Activated T-helper 1 cell treated with Interleukin-2 at 50 U/mL for 16 hours (primary cell): ENCODE measurements at regions not wholly inside any gene's neighbourhood (a gene's known extent, or its start where the extent isn't known, plus 50 kb on each side); places are given as distances from the start of the nearest gene placed in this dataset.

Experiments used
- DNase-seq: peaks from one replicate; pipeline ENCODE4 v3.0.0-alpha.2; 2020; ENCODE audit warnings: low read depth

DNA sequence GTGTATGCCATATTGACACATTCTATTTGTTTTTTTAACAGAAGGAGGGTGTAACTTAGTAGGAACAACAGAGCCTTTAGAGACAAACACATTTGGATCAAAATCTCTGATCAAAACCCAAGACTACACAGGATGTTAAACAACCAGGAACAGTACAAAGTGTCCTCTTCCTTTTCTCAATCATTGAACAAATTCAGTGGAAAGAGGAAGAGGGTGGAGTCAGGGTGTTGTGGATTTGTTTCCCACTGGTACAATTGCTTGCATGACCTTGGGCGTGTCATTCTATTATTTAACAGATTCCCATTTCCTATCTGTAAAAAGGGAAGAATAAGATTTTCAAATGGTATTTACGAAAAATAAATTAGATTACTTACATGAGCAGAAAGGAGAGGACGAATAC is 1162.8 kb upstream of the PRKX start:
- no peak for DNase-seq

DNA sequence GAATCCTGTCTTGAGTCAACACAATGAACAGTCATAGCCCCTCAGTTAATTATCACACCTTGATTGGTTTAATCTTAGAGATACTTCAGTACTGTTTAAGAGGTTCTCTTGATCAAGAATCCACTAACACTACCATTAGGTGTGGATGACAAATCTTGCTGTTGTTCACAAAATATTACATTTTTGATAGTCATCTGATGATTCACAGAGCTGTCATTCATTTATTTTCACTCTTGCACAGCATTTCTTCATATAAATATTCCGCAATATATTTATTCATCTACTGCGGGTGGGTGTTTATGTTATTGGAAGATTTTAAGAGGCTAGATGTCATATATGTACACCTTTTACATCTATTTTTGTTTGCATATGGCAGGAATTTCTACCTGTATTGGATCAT is 1138.1 kb upstream of the PRKX start:
- no peak for DNase-seq

DNA sequence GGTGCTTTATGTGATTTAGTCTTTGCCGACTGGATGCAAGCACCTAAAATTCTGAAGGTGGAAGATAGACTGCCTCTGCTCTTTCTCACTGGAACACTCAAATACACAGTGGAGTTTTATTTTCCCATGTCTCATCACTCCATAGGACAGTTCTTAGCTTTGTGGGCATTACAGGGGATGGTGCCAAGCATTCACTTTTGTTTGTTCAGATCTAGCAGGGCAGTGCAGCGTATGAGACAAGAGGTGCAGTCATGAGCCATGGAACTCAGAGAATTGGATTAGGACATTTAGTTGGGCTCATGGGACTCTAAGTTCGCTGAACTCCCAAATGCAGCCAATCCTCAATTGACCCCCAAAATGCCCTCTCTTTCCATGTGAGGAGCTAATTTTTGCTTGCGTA is 1136.9 kb upstream of the PRKX start:
- no peak for DNase-seq

GRCh38 chrX:4844376-4844775 is 1130.9 kb upstream of the PRKX start:
- no peak for DNase-seq

DNA sequence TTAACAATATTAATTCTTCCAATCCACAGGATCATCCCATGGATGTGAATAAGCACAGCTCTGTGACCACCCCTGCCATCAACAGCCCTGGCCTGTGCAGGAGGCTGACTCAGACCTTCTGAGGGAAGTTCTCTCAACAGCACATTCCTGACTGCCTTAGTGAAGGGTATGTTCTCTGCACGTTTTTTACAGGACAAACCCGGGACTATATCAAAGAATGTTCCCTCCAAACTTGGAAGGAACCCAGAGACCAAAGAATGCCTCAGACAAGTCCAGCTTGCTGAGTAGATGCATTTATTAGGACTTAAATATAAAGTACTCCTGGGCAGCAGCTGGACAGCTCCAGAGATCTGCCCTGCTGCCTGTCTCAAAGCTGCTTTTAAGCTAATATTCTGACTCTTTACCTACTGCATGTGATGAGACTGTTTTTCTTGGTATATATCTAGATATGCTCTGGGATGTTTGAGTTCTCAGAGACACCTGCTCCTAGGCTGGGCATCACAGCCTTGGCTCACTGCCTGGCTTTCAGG is 1127.8 kb upstream of the PRKX start:
- no peak for DNase-seq

- DNase-seq, result no peak
These were observed 1118.1 kb upstream of the PRKX start for GRCh38 chrX:4831574-4831973.

DNA sequence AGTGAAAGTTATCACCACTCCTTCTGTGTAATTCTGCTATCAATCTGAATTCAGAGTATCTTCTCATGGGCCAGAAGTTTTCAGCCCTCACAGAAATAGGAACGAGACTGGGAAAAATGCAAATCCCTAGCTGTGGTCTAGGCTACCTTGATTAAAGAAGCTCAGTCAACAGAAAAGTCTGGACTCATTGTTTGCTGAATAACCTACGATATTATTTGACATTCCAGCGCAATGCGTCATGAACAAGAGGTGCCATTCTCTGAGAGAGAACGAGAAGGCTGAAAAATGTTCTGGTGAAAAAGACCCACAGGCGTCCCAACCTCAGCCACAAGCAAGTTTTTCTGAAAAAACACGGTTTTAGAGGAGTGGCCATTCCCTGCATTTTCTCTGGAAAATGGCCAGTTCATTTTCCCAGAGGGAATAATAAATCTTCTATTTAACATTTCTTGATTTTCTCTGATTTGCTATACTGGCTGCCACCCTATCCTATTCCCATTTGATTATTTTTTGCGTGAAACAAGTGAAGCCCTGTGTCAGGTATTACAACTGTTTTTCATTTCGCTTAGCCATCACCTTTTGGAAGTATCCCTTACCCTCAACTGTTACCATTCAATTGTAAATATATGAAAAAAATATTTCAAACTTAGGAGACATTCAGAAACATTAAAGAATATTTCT is 1117.6 kb upstream of the PRKX start:
- DNase-seq, result no peak

DNA sequence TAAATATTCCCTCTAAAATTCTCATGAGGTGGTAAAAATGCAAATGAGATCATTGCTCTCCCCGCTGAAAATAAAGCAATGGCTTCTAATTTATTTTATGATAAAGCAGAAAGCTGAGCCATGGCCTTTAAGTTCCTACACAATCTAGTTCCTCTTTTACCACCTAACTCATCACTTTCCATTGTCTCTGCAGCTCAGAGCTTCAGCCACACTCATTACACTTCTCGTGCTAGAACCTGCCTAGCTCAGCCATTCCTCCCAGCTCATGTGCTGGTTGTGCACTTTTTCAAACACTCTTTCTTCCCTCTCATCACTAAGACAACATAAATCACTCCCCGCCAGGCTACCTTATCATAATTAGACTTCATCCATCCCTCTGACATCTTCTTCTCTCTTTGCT is 1112.1 kb upstream of the PRKX start:
- no peak for DNase-seq

DNA sequence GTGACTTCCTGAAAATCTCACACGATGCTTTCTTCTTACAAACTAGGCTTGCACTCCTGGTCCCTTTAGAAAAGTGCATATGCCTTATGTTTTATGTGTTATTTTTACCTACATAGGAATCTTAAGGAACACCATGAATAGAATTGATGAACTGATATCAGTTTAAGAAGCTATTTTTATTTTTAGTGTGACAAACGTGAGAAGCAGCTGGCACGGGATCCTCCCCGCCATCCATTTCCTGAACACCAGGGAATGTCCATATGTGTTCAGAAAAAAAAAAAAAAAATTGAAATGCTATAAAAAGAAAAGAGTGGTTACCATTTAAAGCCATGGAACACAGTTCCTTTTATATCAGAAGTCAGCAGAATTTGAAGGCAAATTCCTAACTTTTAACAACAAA is 1096.1 kb upstream of the PRKX start:
- no peak for DNase-seq

DNA sequence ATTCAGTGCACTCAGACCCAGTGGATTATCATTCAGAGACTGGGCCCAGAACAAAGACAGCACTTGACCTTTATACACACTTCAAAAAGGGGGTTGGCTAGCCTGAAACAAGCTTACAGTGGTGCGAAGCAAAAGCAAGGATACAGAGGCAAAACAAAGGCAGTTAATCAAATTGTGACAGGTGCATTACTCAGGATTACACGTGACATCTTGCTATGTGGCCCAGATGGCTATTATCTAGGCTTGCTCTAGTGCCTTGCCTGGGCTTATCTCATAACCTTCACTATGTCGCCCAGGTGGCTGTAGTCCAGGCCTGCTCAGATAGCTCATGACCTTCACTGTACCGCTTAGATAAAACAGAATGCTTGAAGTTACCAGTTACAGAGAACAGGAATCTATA is 1092.1 kb upstream of the PRKX start:
- DNase-seq, result no peak

GRCh38 chrX:4800756-4801155 is 1087.3 kb upstream of the PRKX start:
- no peak for DNase-seq

GRCh38 chrX:4787971-4788370 is 1074.5 kb upstream of the PRKX start:
- no peak for DNase-seq

DNA sequence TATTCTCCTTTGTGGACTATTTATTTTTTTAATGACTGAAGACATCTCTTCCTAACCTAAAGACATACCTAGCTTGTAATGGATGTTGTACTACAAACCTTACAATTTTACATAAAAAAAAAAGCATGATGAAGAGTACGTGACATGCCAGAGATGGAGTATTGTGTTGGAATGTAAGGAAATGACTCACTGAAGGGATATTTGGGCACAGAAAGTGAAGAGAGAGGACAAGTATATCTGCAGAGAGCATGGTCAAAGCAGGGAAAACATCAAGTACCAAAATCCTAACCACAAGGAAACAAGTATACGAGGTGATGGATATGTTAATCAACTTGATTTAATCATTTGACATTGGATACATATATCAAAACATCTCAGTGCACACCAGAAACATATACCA is 1051.4 kb upstream of the PRKX start:
- DNase-seq, result no peak

GRCh38 chrX:4762196-4762595 is 1048.7 kb upstream of the PRKX start:
- no peak for DNase-seq

DNA sequence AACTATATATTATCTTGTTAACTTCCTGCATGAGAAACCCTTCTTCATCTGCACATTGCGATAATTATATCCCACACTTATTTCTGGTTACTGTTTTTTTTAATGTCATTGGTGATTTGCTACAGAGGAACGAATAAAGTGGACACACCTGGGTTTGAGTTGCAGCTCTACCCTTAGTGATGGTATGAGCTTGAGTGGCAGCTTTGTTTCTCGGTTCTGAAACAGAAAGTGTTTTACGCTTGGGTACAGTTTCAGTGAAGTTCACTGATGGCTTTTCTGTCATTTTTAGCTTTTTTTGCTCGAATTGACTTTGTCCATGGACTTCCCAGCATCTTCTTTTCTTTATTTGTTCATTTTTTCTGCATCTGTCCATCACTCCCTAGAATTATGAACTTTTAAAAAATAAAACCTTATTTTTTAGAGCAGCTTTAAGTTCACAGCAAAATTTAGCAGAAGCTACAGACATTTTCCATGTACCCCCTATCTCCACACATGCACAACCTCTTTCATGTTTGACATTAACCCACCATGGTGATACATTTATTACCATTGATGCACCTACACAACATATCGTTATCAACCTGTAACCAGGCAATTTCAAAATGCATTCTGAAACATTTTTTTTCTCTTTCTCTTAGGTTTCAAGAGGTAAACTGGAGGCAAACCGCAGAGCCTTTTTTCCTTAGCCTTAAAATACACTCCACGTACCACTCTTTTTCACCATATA is 1041.6 kb upstream of the PRKX start:
- DNase-seq, result no peak

- DNase-seq, result no peak
These were observed 1027.6 kb upstream of the PRKX start for GRCh38 chrX:4741024-4741423.

DNA sequence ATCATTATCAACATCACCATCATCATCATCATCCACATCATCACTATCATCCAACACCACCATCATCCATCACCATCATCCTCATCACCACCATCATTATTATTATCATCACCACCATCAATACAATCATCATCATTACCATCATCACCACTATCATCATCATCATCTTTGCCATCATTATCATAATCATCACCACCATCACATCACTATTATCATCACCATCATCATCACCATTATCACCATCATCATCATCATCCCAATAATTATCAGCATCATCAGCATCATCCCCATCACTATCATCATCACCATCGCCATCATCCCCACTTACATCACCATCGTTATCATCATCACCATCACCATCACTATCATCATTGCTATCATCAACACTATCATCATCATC is 1021.9 kb upstream of the PRKX start:
- DNase-seq, result no peak

GRCh38 chrX:4710618-4711433 is 997.4 kb upstream of the PRKX start:
- no peak for DNase-seq

DNA sequence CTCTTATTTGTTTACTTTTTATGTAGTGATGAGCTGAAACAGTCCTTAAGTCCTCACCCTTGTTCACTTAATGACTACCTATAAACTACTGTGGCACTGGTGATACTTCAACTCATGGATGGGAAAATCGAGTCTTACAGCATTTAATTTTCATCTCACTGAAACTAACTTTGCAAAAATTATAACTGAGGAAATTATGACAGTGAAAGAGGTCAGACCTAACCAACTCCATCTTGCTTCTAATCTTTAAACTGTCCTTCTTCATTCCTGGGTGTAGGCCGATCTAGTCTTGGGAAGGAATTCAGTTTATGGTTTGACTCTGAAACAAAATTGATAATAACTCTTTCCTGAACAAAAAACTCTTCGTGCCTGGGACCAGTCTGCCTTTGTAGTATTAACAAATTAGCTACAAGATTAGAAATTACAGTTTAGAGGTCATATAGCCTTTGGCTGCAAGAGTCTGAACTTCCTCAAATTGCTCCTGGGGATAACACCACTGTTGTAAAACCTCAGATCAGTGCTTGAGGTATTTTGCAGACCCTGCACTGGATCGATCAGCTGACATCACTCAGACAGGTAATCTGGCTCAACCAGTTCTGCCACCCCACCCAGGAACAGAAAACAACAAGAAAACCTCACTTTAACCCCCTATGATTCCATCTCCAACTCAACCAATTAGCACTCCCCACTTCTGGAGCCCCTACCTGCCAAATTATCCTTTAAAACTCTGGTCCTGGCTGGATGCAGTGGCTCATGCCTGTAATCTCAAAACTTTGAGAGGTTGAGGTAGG is 995.7 kb upstream of the PRKX start:
- DNase-seq, result no peak

GRCh38 chrX:4706961-4707360 is 993.5 kb upstream of the PRKX start:
- DNase-seq, result no peak

DNA sequence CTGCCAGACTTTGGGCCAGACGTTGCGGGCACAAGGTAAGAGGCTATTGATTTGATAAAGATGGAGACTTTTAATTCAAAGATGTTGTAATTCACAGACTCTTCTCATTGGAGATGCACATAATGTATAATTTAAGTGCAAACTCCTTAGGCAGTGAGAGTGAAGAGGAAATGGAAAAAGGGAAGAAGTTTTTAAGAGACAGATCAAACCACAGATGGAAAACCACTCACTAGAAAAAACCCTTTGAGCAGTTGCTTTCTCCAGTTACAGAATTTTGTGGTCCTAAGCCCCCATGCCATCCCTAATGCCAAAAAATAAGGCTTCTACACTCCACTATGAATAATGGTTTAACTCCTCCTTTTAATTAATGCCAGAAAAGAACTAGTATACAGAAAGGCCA is 977.1 kb upstream of the PRKX start:
- DNase-seq, result no peak

DNA sequence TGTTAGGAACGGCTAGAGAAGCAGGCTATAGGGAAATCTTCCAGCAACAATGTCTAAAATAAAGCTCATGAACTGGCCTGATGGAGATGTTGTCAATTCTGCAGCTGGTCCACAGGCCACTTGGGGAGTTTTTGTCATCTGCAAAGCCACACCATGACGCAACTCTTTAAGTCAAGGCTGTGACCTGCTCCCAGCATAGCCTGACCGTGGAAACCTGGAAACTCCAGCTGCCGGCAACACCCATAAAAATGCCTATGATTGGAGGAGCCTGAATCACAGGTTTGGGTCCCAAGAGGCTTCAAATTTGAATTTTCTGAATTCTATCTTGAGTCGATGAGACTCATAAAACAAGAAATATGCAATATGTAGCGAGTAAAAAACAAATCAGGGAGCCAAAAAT is 969.2 kb upstream of the PRKX start:
- DNase-seq, result no peak
